PC-9 (cell line): ENCODE measurements at regions not wholly inside any gene's neighbourhood (a gene's known extent, or its start where the extent isn't known, plus 50 kb on each side); places are given as distances from the start of the nearest gene placed in this dataset.

ENCODE experiments used
- BruUV-seq: library from RNA; stranded (reverse); fragments of 400-500 nt; replicated peaks from 2 replicates; lab custom pipeline; 2021; lab: Mats Ljungman, UMichigan
- CTCF ChIA-PET: fragments of 300-600 bp; sonication (Branson Sonifier 250); formaldehyde crosslinking; loops from one replicate; lab custom pipeline; 2022; ENCODE audit warnings: antibody characterized with exemption; lab: Charles Lee
- POLR2A ChIA-PET: fragments of 300-600 bp; sonication (Branson Sonifier 250); formaldehyde crosslinking; loops from one replicate; lab custom pipeline; 2022; ENCODE audit warnings: antibody characterized with exemption; ENCODE audit not compliant: unreplicated experiment; lab: Charles Lee
- DNase-seq, 2 experiments: peaks; one replicate each; pipeline versions ENCODE4 v3.0.0 to v3.0.0-alpha.2; 2015 to 2022; ENCODE audit warnings: mixed read lengths in 1 of 2
- H2AFZ ChIP-seq: fragments of 200-600 bp; sonication (generic); 2 replicates; pipeline ENCODE4 v1.8.1; 2017; ENCODE audit warnings: antibody characterized with exemption
- H3F3A ChIP-seq: fragments of 200-600 bp; sonication (generic); 2 replicates; pipeline ENCODE4 v1.8.1; 2017; ENCODE audit warnings: antibody characterized with exemption, mild to moderate bottlenecking, low read depth; ENCODE audit not compliant: insufficient read depth
- H3K27ac ChIP-seq: fragments of 200-600 bp; sonication (generic); 2 replicates; pipeline ENCODE4 v1.6.1; 2016; ENCODE audit warnings: mixed run types
- H3K27me3 ChIP-seq: fragments of 200-600 bp; sonication (generic); 2 replicates; pipeline ENCODE4 v1.6.1; 2016; ENCODE audit warnings: low read depth, mixed run types; ENCODE audit not compliant: insufficient read depth
- H3K36me3 ChIP-seq: fragments of 200-600 bp; sonication (generic); 2 replicates; pipeline ENCODE4 v1.6.1; 2016; ENCODE audit warnings: low read depth, mixed run types
- H3K4me1 ChIP-seq: fragments of 200-600 bp; sonication (generic); replicated peaks from 2 replicates; pipeline ENCODE4 v1.6.1; 2016; ENCODE audit warnings: mixed run types; ENCODE audit not compliant: insufficient read depth
- H3K4me2 ChIP-seq: fragments of 200-600 bp; sonication (generic); 2 replicates; pipeline ENCODE4 v1.6.1; 2017; ENCODE audit warnings: mixed run types
- H3K4me3 ChIP-seq: fragments of 200-600 bp; sonication (generic); 2 replicates; pipeline ENCODE4 v1.6.1; 2016; ENCODE audit warnings: mixed run types
- H3K79me2 ChIP-seq: fragments of 200-600 bp; sonication (generic); 2 replicates; pipeline ENCODE4 v1.6.1; 2017; ENCODE audit warnings: low read depth, mixed run types
- H3K9me2 ChIP-seq: fragments of 200-600 bp; sonication (generic); 2 replicates; pipeline ENCODE4 v1.8.1; 2017; ENCODE audit warnings: mild to moderate bottlenecking; ENCODE audit not compliant: insufficient read depth
- H3K9me3 ChIP-seq: fragments of 200-600 bp; sonication (generic); 2 replicates; pipeline ENCODE4 v1.8.1; 2016; ENCODE audit warnings: low read depth; ENCODE audit not compliant: insufficient read depth
- H4K20me1 ChIP-seq: fragments of 200-600 bp; sonication (generic); 2 replicates; pipeline ENCODE4 v1.8.1; 2017; ENCODE audit not compliant: insufficient read depth
- EZH2 ChIP-seq: fragments of 200-600 bp; sonication (generic); IDR thresholded peaks from 2 replicates; pipeline ENCODE4 v1.8.0; 2017; ENCODE audit warnings: antibody characterized with exemption, low read depth
- intact Hi-C: fragments of 100-400 bp; cut with micrococcal nuclease; formaldehyde crosslinking; loops from one replicate; pipeline ENCODE4 v1.10.0; 2022; ENCODE audit not compliant: unreplicated experiment
- TF ChIP-seq, protein P1 (sequence below): fragments of 200-600 bp; sonication (generic); conservative IDR thresholded peaks from 2 replicates; pipeline ENCODE4 v1.6.1; 2017; ENCODE audit warnings: mixed run types, antibody characterized with exemption, mild to moderate bottlenecking, moderate library complexity

GRCh38 chr6:6996124-6996523 lies 111.6 kb upstream of the RREB1 start:
- POLR2A ChIA-PET, result interaction anchor here (0.6 kb wide), 1 partner anchor 17 kb away, joined by 6 read pairs; no protein-coding TSS in a partner anchor
- no peak for TF ChIP-seq EZH2
- TF ChIP-seq, protein P1, sequence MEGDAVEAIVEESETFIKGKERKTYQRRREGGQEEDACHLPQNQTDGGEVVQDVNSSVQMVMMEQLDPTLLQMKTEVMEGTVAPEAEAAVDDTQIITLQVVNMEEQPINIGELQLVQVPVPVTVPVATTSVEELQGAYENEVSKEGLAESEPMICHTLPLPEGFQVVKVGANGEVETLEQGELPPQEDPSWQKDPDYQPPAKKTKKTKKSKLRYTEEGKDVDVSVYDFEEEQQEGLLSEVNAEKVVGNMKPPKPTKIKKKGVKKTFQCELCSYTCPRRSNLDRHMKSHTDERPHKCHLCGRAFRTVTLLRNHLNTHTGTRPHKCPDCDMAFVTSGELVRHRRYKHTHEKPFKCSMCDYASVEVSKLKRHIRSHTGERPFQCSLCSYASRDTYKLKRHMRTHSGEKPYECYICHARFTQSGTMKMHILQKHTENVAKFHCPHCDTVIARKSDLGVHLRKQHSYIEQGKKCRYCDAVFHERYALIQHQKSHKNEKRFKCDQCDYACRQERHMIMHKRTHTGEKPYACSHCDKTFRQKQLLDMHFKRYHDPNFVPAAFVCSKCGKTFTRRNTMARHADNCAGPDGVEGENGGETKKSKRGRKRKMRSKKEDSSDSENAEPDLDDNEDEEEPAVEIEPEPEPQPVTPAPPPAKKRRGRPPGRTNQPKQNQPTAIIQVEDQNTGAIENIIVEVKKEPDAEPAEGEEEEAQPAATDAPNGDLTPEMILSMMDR, result no peak
- H3K9me2 ChIP-seq, result no peaks in the 10 kb centered on the region
- H3K79me2 ChIP-seq, result no peaks in the 10 kb centered on the region
- no peaks in the 10 kb centered on the region for H3K27me3 ChIP-seq
- no peaks in the 10 kb centered on the region for H3K9me3 ChIP-seq
- no peak overlapping the region for H3K4me3 ChIP-seq
- no TSS peak for BruUV-seq
- H3F3A ChIP-seq, result no peaks in the 10 kb centered on the region; the same call in 1 of the 2 replicates
- H3K4me2 ChIP-seq, result no peak overlapping the region
- H3K4me1 ChIP-seq, result peaks cover 26% of the 10 kb centered on the region
- no peak for DNase-seq
- no peak overlapping the region for H3K27ac ChIP-seq
- CTCF ChIA-PET, result no interaction called here
- no peaks in the 10 kb centered on the region for H4K20me1 ChIP-seq
- intact Hi-C loops, result no loop called here
- H2AFZ ChIP-seq, result no peak overlapping the region
- H3K36me3 ChIP-seq, result no peaks in the 10 kb centered on the region

- Histone ChIP-seq H3K27me3 (no peaks in the 10 kb centered on the region), H3F3A (no peaks in the 10 kb centered on the region; the same call in 1 of the 2 replicates), H3K4me1 (peaks cover 26% of the 10 kb centered on the region), H3K9me3 (no peaks in the 10 kb centered on the region), H3K4me3 (no peak overlapping the region), H3K36me3 (no peaks in the 10 kb centered on the region), H4K20me1 (no peaks in the 10 kb centered on the region), H2AFZ (no peak overlapping the region), H3K27ac (no peak overlapping the region), H3K4me2 (no peak overlapping the region), H3K79me2 (no peaks in the 10 kb centered on the region), H3K9me2 (no peaks in the 10 kb centered on the region)
- TF ChIP-seq, protein P1, result no peak
- TF ChIP-seq EZH2, result no peak
- intact Hi-C loops, result loop anchor here (1.0 kb wide), 1 partner anchor 11 kb away; no protein-coding TSS in a partner anchor
- ChIA-PET POLR2A (interaction anchor here (0.6 kb wide), 3 partner anchors 140 to 204 kb away, joined by 3 to 6 read pairs (median 4); no protein-coding TSS in a partner anchor), CTCF (interaction anchor here (0.6 kb wide), 1 partner anchor 246 kb away, joined by 6 read pairs; no protein-coding TSS in a partner anchor)
- BruUV-seq, result no TSS peak
- peak; percentile 25 to 65 for DNase-seq
Measured at GRCh38 chr6:6997263-6998193, 110.2 kb upstream of the RREB1 start.

DNA sequence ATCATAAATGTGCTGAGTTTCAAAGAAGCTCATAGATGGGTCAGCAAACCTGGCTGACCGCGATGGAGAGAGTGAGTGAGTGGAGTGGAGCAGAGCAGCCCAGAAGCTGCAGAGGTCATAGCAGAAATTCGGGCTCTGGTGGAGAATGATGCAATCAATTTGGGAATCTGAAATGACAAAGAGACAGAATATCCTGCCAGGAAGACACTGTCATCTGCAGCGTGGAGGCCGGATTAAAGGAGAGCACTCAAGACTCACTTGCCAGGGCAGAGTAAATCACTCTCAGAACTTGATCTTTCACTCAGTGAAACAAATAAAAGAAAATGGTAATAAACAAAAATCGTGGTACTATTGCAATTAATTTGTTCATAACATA lies 109.6 kb upstream of the RREB1 start:
- CTCF ChIA-PET, result interaction anchor here (0.6 kb wide), 1 partner anchor 246 kb away, joined by 6 read pairs; no protein-coding TSS in a partner anchor
- no peaks in the 10 kb centered on the region for H4K20me1 ChIP-seq
- no peaks in the 10 kb centered on the region; the same call in 1 of the 2 replicates for H3F3A ChIP-seq
- H3K9me2 ChIP-seq, result no peaks in the 10 kb centered on the region
- H2AFZ ChIP-seq, result no peak overlapping the region
- POLR2A ChIA-PET, result interaction anchor here (0.6 kb wide), 2 partner anchors 172 to 203 kb away, joined by 4 to 6 read pairs; no protein-coding TSS in a partner anchor
- no TSS peak for BruUV-seq
- no peaks in the 10 kb centered on the region for H3K9me3 ChIP-seq
- no peak for TF ChIP-seq EZH2
- TF ChIP-seq, protein P1, result no peak
- no peaks in the 10 kb centered on the region for H3K36me3 ChIP-seq
- intact Hi-C loops, result no loop called here
- H3K79me2 ChIP-seq, result no peaks in the 10 kb centered on the region
- H3K27me3 ChIP-seq, result no peaks in the 10 kb centered on the region
- no peak overlapping the region for H3K4me3 ChIP-seq
- no peak overlapping the region for H3K27ac ChIP-seq
- H3K4me2 ChIP-seq, result no peak overlapping the region
- peaks cover 26% of the 10 kb centered on the region for H3K4me1 ChIP-seq
- DNase-seq, result no peak
